H9 (cell line): ENCODE measurements at regions not wholly inside any gene's neighbourhood (a gene's known extent, or its start where the extent isn't known, plus 50 kb on each side); places are given as distances from the start of the nearest gene placed in this dataset.

ENCODE experiments used
- DNase-seq: peaks from one replicate; pipeline ENCODE4 v3.0.0-alpha.2; 2017
- H2AFZ ChIP-seq: one replicate; pipeline ENCODE4 v1.6.1; 2013; ENCODE audit warnings: mild to moderate bottlenecking, low read length, control low read depth, moderate library complexity
- H2AK5ac ChIP-seq: 2 replicates; pipeline ENCODE4 v1.6.1; 2013; ENCODE audit warnings: low read length, control low read depth, mixed read lengths; ENCODE audit not compliant: insufficient read length
- H2BK120ac ChIP-seq: one replicate; pipeline ENCODE4 v1.6.1; 2013; ENCODE audit warnings: low read depth, mild to moderate bottlenecking, low read length, control low read depth, inconsistent platforms; ENCODE audit not compliant: poor library complexity, severe bottlenecking
- H2BK12ac ChIP-seq: 2 replicates; pipeline ENCODE4 v1.6.1; 2013; ENCODE audit warnings: low read length, control low read depth, mixed read lengths, low read depth; ENCODE audit not compliant: insufficient read length
- H2BK15ac ChIP-seq: 2 replicates; pipeline ENCODE4 v1.6.1; 2013; ENCODE audit warnings: low read depth, low read length, control low read depth
- H2BK20ac ChIP-seq: one replicate; pipeline ENCODE4 v1.6.1; 2013; ENCODE audit warnings: low read depth, mild to moderate bottlenecking, low read length, control low read depth, inconsistent platforms; ENCODE audit not compliant: poor library complexity, severe bottlenecking
- H2BK5ac ChIP-seq: 2 replicates; pipeline ENCODE4 v1.6.1; 2013; ENCODE audit warnings: low read length, control low read depth, mixed read lengths; ENCODE audit not compliant: insufficient read length
- H3K14ac ChIP-seq: 2 replicates; pipeline ENCODE4 v1.6.1; 2013; ENCODE audit warnings: low read length, control low read depth; ENCODE audit not compliant: insufficient read depth
- H3K18ac ChIP-seq: 2 replicates; pipeline ENCODE4 v1.6.1; 2013; ENCODE audit warnings: low read depth, mild to moderate bottlenecking, mixed read lengths, low read length, control low read depth; ENCODE audit not compliant: insufficient read length
- H3K23ac ChIP-seq: 2 replicates; pipeline ENCODE4 v1.6.1; 2013; ENCODE audit warnings: low read length, control low read depth, mixed read lengths, low read depth; ENCODE audit not compliant: insufficient read length
- H3K23me2 ChIP-seq: 2 replicates; pipeline ENCODE4 v1.6.1; 2013; ENCODE audit warnings: low read depth, mild to moderate bottlenecking, mixed read lengths, low read length, control low read depth; ENCODE audit not compliant: insufficient read length, poor library complexity, severe bottlenecking
- H3K27ac ChIP-seq: 2 replicates; pipeline ENCODE4 v1.5.1; 2013; ENCODE audit warnings: low read length, control low read depth, mixed read lengths, low read depth; ENCODE audit not compliant: insufficient read length
- H3K27me3 ChIP-seq: 2 replicates; pipeline ENCODE4 v1.6.1; 2013; ENCODE audit warnings: low read length, control low read depth, inconsistent platforms; ENCODE audit not compliant: insufficient read depth
- H3K4ac ChIP-seq: 2 replicates; pipeline ENCODE4 v1.6.1; 2013; ENCODE audit warnings: low read depth, mild to moderate bottlenecking, control low read depth, inconsistent platforms, low read length, moderate library complexity
- H3K4me1 ChIP-seq: 2 replicates; pipeline ENCODE4 v1.6.1; 2013; ENCODE audit warnings: low read length, control low read depth, inconsistent platforms; ENCODE audit not compliant: insufficient read depth
- H3K4me2 ChIP-seq: 2 replicates; pipeline ENCODE4 v1.6.1; 2013; ENCODE audit warnings: low read length, control low read depth, mixed read lengths; ENCODE audit not compliant: insufficient read length, insufficient read depth
- H3K56ac ChIP-seq: 2 replicates; pipeline ENCODE4 v1.6.1; 2013; ENCODE audit warnings: low read depth, mild to moderate bottlenecking, mixed read lengths, low read length, control low read depth; ENCODE audit not compliant: insufficient read length
- H3K79me1 ChIP-seq: 2 replicates; pipeline ENCODE4 v1.6.1; 2013; ENCODE audit warnings: low read depth, mild to moderate bottlenecking, moderate library complexity, low read length, control low read depth, inconsistent platforms; ENCODE audit not compliant: insufficient read depth, poor library complexity, severe bottlenecking
- H3K79me2 ChIP-seq: 2 replicates; pipeline ENCODE4 v1.6.1; 2013; ENCODE audit warnings: low read length, control low read depth, inconsistent platforms; ENCODE audit not compliant: insufficient read depth
- H3K9ac ChIP-seq: 2 replicates; pipeline ENCODE4 v1.6.1; 2013; ENCODE audit warnings: low read length, control low read depth, mixed read lengths; ENCODE audit not compliant: insufficient read length; ENCODE audit errors: extremely low read depth
- H3K9me3 ChIP-seq: one replicate; pipeline ENCODE4 v1.6.1; 2013; ENCODE audit warnings: low read depth, low read length, inconsistent platforms; ENCODE audit not compliant: control insufficient read depth
- H3T11ph ChIP-seq: one replicate; pipeline ENCODE4 v1.6.1; 2013; ENCODE audit warnings: mild to moderate bottlenecking, low read length, control low read depth, inconsistent platforms
- H4K20me1 ChIP-seq: one replicate; pipeline ENCODE4 v1.6.1; 2013; ENCODE audit not compliant: control insufficient read depth, insufficient read length, insufficient read depth
- H4K5ac ChIP-seq: 2 replicates; pipeline ENCODE4 v1.6.1; 2013; ENCODE audit warnings: low read depth, mild to moderate bottlenecking, mixed read lengths, low read length, control low read depth; ENCODE audit not compliant: insufficient read length
- H4K8ac ChIP-seq: replicated peaks from 2 replicates; pipeline ENCODE4 v1.6.1; 2013; ENCODE audit warnings: low read length, control low read depth, mixed read lengths, low read depth; ENCODE audit not compliant: insufficient read length
- H4K91ac ChIP-seq: 2 replicates; pipeline ENCODE4 v1.6.1; 2013; ENCODE audit warnings: low read depth, mild to moderate bottlenecking, moderate library complexity, mixed read lengths, low read length, control low read depth; ENCODE audit not compliant: insufficient read length
- H3K27ac Mint-ChIP-seq, 3 experiments: 2 replicates in 2 of 3; 3 replicates in 1 of 3; pipeline ENCODE4 v1.8.0; 2020 to 2021; ENCODE audit warnings: mixed read lengths in 3 of 3, mild to moderate bottlenecking in 1 of 3, moderate library complexity in 1 of 3
- H3K27me3 Mint-ChIP-seq: 2 replicates; pipeline ENCODE4 v1.8.0; 2021; ENCODE audit warnings: low read depth, mild to moderate bottlenecking, moderate library complexity, mixed read lengths
- H3K36me3 Mint-ChIP-seq, 3 experiments: 2 replicates in 2 of 3; 3 replicates in 1 of 3; pipeline ENCODE4 v1.8.0; 2020 to 2021; ENCODE audit warnings: low read depth in 3 of 3, mixed read lengths in 3 of 3; ENCODE audit not compliant: insufficient read depth in 1 of 3
- H3K4me1 Mint-ChIP-seq, 2 experiments: 2 replicates each; pipeline ENCODE4 v1.8.0; 2020; ENCODE audit warnings: mixed read lengths in 2 of 2
- H3K4me3 Mint-ChIP-seq, 2 experiments: 2 replicates in 1 of 2; 3 replicates in 1 of 2; pipeline ENCODE4 v1.8.0; 2020 to 2021; ENCODE audit warnings: mild to moderate bottlenecking in 2 of 2, mixed read lengths in 2 of 2, moderate library complexity in 1 of 2
- H3K9me3 Mint-ChIP-seq, 2 experiments: 2 replicates in 1 of 2; 3 replicates in 1 of 2; pipeline ENCODE4 v1.8.0; 2020; ENCODE audit warnings: mild to moderate bottlenecking in 2 of 2, mixed read lengths in 2 of 2, moderate library complexity in 1 of 2
- WGBS: extraction: QIAGEN DNeasy Blood & Tissue Kit; methylation state at CpG from one replicate; pipeline ENCODE4 v1.1.7; 2013; ENCODE audit warnings: missing lambda C conversion rate, low lambda C conversion rate, mixed read lengths; ENCODE audit not compliant: insufficient read length; ENCODE audit errors: extremely low coverage; 5-methylcytosine and 5-hydroxymethylcytosine counted together
- TF ChIP-seq, protein P1 (sequence below): fragments of 200-600 bp; sonication (generic); conservative IDR thresholded peaks from 3 replicates; pipeline ENCODE4 v1.8.0; 2021; ENCODE audit warnings: antibody characterized with exemption, mild to moderate bottlenecking

GRCh38 chr1:232751393-232752140, 53.6 kb upstream of the MAP10 start:
- H3K27me3 Mint-ChIP-seq: no peaks in the 10 kb centered on the region; the same call in 1 of the 2 replicates
- no peak overlapping the region for H3K4ac ChIP-seq
- H3K9ac ChIP-seq: no peak overlapping the region
- H3K9me3 Mint-ChIP-seq: peaks cover 22 to 27% of the 10 kb centered on the region in 2 experiments
- H3K79me2 ChIP-seq: no peaks in the 10 kb centered on the region
- no peak overlapping the region for H2AK5ac ChIP-seq
- no peak overlapping the region for H2BK120ac ChIP-seq
- no peak overlapping the region for H3K4me2 ChIP-seq
- H2BK15ac ChIP-seq: no peak overlapping the region
- H3K23me2 ChIP-seq: no peaks in the 10 kb centered on the region
- no peak overlapping the region for H2BK5ac ChIP-seq
- H3K27me3 ChIP-seq: no peaks in the 10 kb centered on the region
- no peak overlapping the region for H2AFZ ChIP-seq
- no peak overlapping the region for H3K56ac ChIP-seq
- H4K91ac ChIP-seq: no peak overlapping the region
- H3K14ac ChIP-seq: no peak overlapping the region
- no peak overlapping the region for H3T11ph ChIP-seq
- WGBS: no CpG with 5 or more reads among the region's 7 CpGs
- TF ChIP-seq, protein P1, sequence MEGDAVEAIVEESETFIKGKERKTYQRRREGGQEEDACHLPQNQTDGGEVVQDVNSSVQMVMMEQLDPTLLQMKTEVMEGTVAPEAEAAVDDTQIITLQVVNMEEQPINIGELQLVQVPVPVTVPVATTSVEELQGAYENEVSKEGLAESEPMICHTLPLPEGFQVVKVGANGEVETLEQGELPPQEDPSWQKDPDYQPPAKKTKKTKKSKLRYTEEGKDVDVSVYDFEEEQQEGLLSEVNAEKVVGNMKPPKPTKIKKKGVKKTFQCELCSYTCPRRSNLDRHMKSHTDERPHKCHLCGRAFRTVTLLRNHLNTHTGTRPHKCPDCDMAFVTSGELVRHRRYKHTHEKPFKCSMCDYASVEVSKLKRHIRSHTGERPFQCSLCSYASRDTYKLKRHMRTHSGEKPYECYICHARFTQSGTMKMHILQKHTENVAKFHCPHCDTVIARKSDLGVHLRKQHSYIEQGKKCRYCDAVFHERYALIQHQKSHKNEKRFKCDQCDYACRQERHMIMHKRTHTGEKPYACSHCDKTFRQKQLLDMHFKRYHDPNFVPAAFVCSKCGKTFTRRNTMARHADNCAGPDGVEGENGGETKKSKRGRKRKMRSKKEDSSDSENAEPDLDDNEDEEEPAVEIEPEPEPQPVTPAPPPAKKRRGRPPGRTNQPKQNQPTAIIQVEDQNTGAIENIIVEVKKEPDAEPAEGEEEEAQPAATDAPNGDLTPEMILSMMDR: no peak
- H3K4me3 Mint-ChIP-seq: no peak overlapping the region
- H2BK20ac ChIP-seq: no peak overlapping the region
- H3K79me1 ChIP-seq: no peaks in the 10 kb centered on the region
- H3K4me1 Mint-ChIP-seq: peaks cover 3 to 14% of the 10 kb centered on the region in 2 experiments
- no peak overlapping the region for H2BK12ac ChIP-seq
- H3K27ac Mint-ChIP-seq: no peak overlapping the region
- peaks cover 9% of the 10 kb centered on the region for H3K9me3 ChIP-seq
- no peak overlapping the region for H3K18ac ChIP-seq
- H3K23ac ChIP-seq: no peak overlapping the region
- no peak overlapping the region for H3K27ac ChIP-seq
- H4K20me1 ChIP-seq: no peaks in the 10 kb centered on the region
- H4K8ac ChIP-seq: no peak overlapping the region
- H4K5ac ChIP-seq: no peak overlapping the region
- DNase-seq: no peak
- peaks cover 10 to 17% (median 13%) of the 10 kb centered on the region in 3 experiments for H3K36me3 Mint-ChIP-seq
- H3K4me1 ChIP-seq: no peaks in the 10 kb centered on the region; the same call in 1 of the 2 replicates
